GM12891 (cell line): ENCODE measurements at regions not wholly inside any gene's neighbourhood (a gene's known extent, or its start where the extent isn't known, plus 50 kb on each side); places are given as distances from the start of the nearest gene placed in this dataset.

ENCODE experiments used
- PAX5 ChIP-seq: IDR thresholded peaks from 2 replicates; pipeline ENCODE4 v1.6.1; 2011; ENCODE audit warnings: low read length, moderate library complexity, mild to moderate bottlenecking; ENCODE audit not compliant: insufficient read depth, severe bottlenecking
- POLR2A ChIP-seq: IDR thresholded peaks from 2 replicates; pipeline ENCODE4 v1.6.1; 2011; ENCODE audit warnings: low read depth, low read length, control low read depth
- POLR2AphosphoS5 ChIP-seq: IDR thresholded peaks from 2 replicates; pipeline ENCODE4 v1.6.1; 2011; ENCODE audit warnings: low read depth, low read length, control low read depth
- POU2F2 ChIP-seq: IDR thresholded peaks from 2 replicates; pipeline ENCODE4 v1.6.1; 2011; ENCODE audit warnings: low read depth, mild to moderate bottlenecking, control low read depth, low read length, moderate library complexity
- SPI1 ChIP-seq: IDR thresholded peaks from 2 replicates; pipeline ENCODE4 v1.6.1; 2011; ENCODE audit warnings: low read depth, low read length, control low read depth
- TAF1 ChIP-seq: IDR thresholded peaks from 2 replicates; pipeline ENCODE4 v1.6.1; 2011; ENCODE audit warnings: low read depth, low read length, control low read depth

GRCh38 chr14:30357791-30358190, 201.2 kb upstream of the G2E3 start:
- TF ChIP-seq POLR2AphosphoS5: no peak
- TF ChIP-seq POLR2A: no peak
- no peak for TF ChIP-seq TAF1
- no peak for TF ChIP-seq POU2F2
- no peak for TF ChIP-seq PAX5
- no peak for TF ChIP-seq SPI1
